ENCODE measurements at regions not wholly inside any gene's neighbourhood (a gene's known extent, or its start where the extent isn't known, plus 50 kb on each side); places are given as distances from the start of the nearest gene placed in this dataset.

DNA sequence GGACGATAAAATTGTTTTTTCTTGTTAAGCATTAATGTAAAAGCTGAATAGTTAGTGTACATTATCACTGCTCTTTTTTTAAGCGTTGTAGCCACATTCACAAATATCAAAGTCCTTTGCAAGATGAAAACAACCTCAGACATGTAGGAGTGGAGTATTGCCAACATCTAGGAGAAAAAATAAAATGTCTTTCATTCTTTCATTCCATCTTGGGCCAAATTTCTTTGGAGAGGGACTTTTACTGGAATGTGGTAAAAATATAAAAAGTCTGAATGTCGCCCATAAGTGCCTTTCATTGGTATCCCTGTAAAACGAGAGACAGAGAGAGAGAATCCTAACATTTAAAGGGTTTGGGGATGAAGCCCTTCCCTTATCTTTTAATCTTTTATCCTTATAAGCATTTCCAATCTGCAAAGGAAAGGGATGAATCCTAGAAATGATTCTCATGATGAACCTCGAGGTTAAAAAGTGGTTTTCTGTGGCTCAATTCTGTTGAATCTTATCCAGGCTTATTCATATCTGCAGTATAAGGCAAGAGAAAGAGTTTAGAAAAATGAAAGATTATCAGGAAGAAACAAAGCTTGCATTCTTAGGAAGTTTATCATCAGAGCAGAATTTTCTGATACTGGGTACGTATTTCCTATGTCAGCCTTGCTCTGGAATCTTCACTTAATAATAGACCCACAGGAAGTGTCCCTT is 1031.7 kb downstream of the MCTP2 start:
- TF ChIP-seq EZH2 (IDR thresholded peaks at IDR 0.05; ENCODE audit: insufficient read depth, poor library complexity, severe bottlenecking): no peak
- no peak for TF ChIP-seq EZH2phosphoT487 (IDR thresholded peaks at IDR 0.05; ENCODE audit: insufficient read depth, low read depth)

Data from GM23248 (cell line).